MCF 10A (cell line): ENCODE measurements at regions not wholly inside any gene's neighbourhood (a gene's known extent, or its start where the extent isn't known, plus 50 kb on each side); places are given as distances from the start of the nearest gene placed in this dataset.

Experiments used
- BruUV-seq: library from RNA; stranded (reverse); fragments of 400-500 nt; replicated peaks from 2 replicates; lab custom pipeline; 2021; lab: Mats Ljungman, UMichigan
- CTCF ChIA-PET: fragments of 300-600 bp; sonication (Branson Sonifier 250); formaldehyde crosslinking; extraction: SDS; loops from one replicate; lab custom pipeline; 2021; ENCODE audit warnings: antibody characterized with exemption, inconsistent platforms; lab: Yijun Ruan, JAX
- POLR2A ChIA-PET: fragments of 300-600, 350-650 bp; sonication (Branson Sonifier 250); formaldehyde crosslinking; extraction: SDS; loops from one replicate; lab custom pipeline; 2020; ENCODE audit warnings: antibody characterized with exemption, inconsistent platforms; lab: Yijun Ruan, JAX
- DNase-seq: peaks from one replicate; pipeline ENCODE4 v3.0.0-alpha.2; 2018; ENCODE audit not compliant: unreplicated experiment
- H3K27ac Mint-ChIP-seq: one replicate; pipeline ENCODE4 v1.8.0; 2022; ENCODE audit warnings: mild to moderate bottlenecking, low read depth, mixed read lengths; ENCODE audit not compliant: unreplicated experiment
- H3K27me3 Mint-ChIP-seq: one replicate; pipeline ENCODE4 v1.8.0; 2022; ENCODE audit warnings: mixed read lengths; ENCODE audit not compliant: insufficient read depth, unreplicated experiment
- H3K36me3 Mint-ChIP-seq: one replicate; pipeline ENCODE4 v1.8.0; 2022; ENCODE audit warnings: mild to moderate bottlenecking, moderate library complexity, mixed read lengths; ENCODE audit not compliant: insufficient read depth, unreplicated experiment
- H3K4me1 Mint-ChIP-seq: one replicate; pipeline ENCODE4 v1.8.0; 2022; ENCODE audit warnings: mixed read lengths; ENCODE audit not compliant: insufficient read depth, unreplicated experiment
- H3K4me3 Mint-ChIP-seq: one replicate; pipeline ENCODE4 v1.8.0; 2022; ENCODE audit warnings: mild to moderate bottlenecking, moderate library complexity, mixed read lengths; ENCODE audit not compliant: unreplicated experiment
- H3K9me3 Mint-ChIP-seq: one replicate; pipeline ENCODE4 v1.8.0; 2022; ENCODE audit warnings: mixed read lengths; ENCODE audit not compliant: unreplicated experiment
- CTCF ChIP-seq: fragments of 200-600 bp; IDR thresholded peaks from one replicate; pipeline ENCODE4 v1.8.0; 2022; ENCODE audit warnings: antibody characterized with exemption, mild to moderate bottlenecking; ENCODE audit not compliant: unreplicated experiment
- intact Hi-C: fragments of 100-400 bp; cut with micrococcal nuclease; formaldehyde crosslinking; loops from 2 replicates; pipeline ENCODE4 v1.14.1; 2022

- no peak overlapping the region for H3K4me3 Mint-ChIP-seq
- no peaks in the 10 kb centered on the region for H3K36me3 Mint-ChIP-seq
- BruUV-seq = no TSS peak
- intact Hi-C loops = loop anchor here (5.0 kb wide), 1 partner anchor 650 kb away; no protein-coding TSS in a partner anchor
- CTCF ChIA-PET = interaction anchor here (1.1 to 2.2 kb wide), 3 partner anchors 14 to 155 kb away, joined by 3 to 8 read pairs (median 3); no protein-coding TSS in a partner anchor
- no peak for DNase-seq
- H3K27me3 Mint-ChIP-seq = no peaks in the 10 kb centered on the region
- H3K27ac Mint-ChIP-seq = peak overlapping the region; percentile 46
- TF ChIP-seq CTCF = no peak
- H3K4me1 Mint-ChIP-seq = peaks cover 22% of the 10 kb centered on the region
- H3K9me3 Mint-ChIP-seq = no peaks in the 10 kb centered on the region
- POLR2A ChIA-PET = interaction anchor here (1.5 kb wide), 1 partner anchor 100 kb away, joined by 5 read pairs; no protein-coding TSS in a partner anchor
Measured at GRCh38 chr5:96506866-96507527, 73.9 kb upstream of the PCSK1 start.

- Mint-ChIP-seq H3K36me3 (no peaks in the 10 kb centered on the region), H3K27ac (peak overlapping the region; percentile 83), H3K4me3 (no peak overlapping the region), H3K4me1 (peaks cover 25% of the 10 kb centered on the region), H3K9me3 (no peaks in the 10 kb centered on the region), H3K27me3 (no peaks in the 10 kb centered on the region)
- CTCF ChIA-PET = interaction anchor here (0.8 to 1.1 kb wide), 2 partner anchors 93 to 105 kb away, joined by 3 read pairs; no protein-coding TSS in a partner anchor
- DNase-seq = peak; percentile 65
- BruUV-seq = TSS peak; percentile 100
- POLR2A ChIA-PET = interaction anchor here (0.6 to 2.9 kb wide), 17 partner anchors 9 to 900 kb away, joined by 3 to 38 read pairs (median 4); partner anchors contain the start of gene LNPEP
- TF ChIP-seq CTCF = no peak
- intact Hi-C loops = loop anchor here (5.0 kb wide), 1 partner anchor 652 kb away; no protein-coding TSS in a partner anchor
Measured at GRCh38 chr5:96509316-96509715, 76.3 kb upstream of the PCSK1 start.

- no peak for TF ChIP-seq CTCF
- no peak overlapping the region for H3K4me3 Mint-ChIP-seq
Measured at GRCh38 chr5:96509721-96510350, 76.8 kb upstream of the PCSK1 start.

More at GRCh38 chr5:96509721-96510350, 76.8 kb upstream of the PCSK1 start:
- intact Hi-C loops = loop anchor here (1.0 to 10.0 kb wide), 3 partner anchors 85 to 653 kb away; no protein-coding TSS in a partner anchor
- H3K9me3 Mint-ChIP-seq = no peaks in the 10 kb centered on the region
- no peaks in the 10 kb centered on the region for H3K27me3 Mint-ChIP-seq
- POLR2A ChIA-PET = interaction anchor here (0.6 to 2.9 kb wide), 21 partner anchors 8 to 901 kb away, joined by 3 to 38 read pairs (median 4); partner anchors contain the start of gene LNPEP
- CTCF ChIA-PET = interaction anchor here (0.9 kb wide), 1 partner anchor 165 kb away, joined by 4 read pairs; no protein-coding TSS in a partner anchor
- no TSS peak for BruUV-seq
- H3K4me1 Mint-ChIP-seq = peaks cover 21% of the 10 kb centered on the region
- peak overlapping the region; percentile 83 for H3K27ac Mint-ChIP-seq
- peak; percentile 93 for DNase-seq
- H3K36me3 Mint-ChIP-seq = no peaks in the 10 kb centered on the region
